A549 (cell line): ENCODE measurements at regions not wholly inside any gene's neighbourhood (a gene's known extent, or its start where the extent isn't known, plus 50 kb on each side); places are given as distances from the start of the nearest gene placed in this dataset.

Experiments
- CEBPB ChIP-seq, 2 experiments: fragments of >200 bp in 1 of 2; sonication (Bioruptor Twin) in 1 of 2; formaldehyde crosslinking in 1 of 2; IDR thresholded peaks; 2 replicates each; pipeline ENCODE4 v1.6.1; 2012 to 2016
- CTCF ChIP-seq: fragments of >200 bp; sonication (Bioruptor Twin); formaldehyde crosslinking; IDR thresholded peaks from 3 replicates; pipeline ENCODE4 v1.5.1; 2016
- FOSL2 ChIP-seq, 2 experiments: fragments of 450-650 bp in 1 of 2; fragments of >200 bp in 1 of 2; sonication (Bioruptor Twin) in 1 of 2; formaldehyde crosslinking; IDR thresholded peaks; 2 replicates each; pipeline versions ENCODE4 v1.5.0 to v1.6.1; 2016 to 2020; ENCODE audit warnings: mild to moderate bottlenecking in 1 of 2, moderate library complexity in 1 of 2
- POLR2A ChIP-seq: IDR thresholded peaks from 2 replicates; pipeline ENCODE4 v1.6.1; 2012; ENCODE audit warnings: mild to moderate bottlenecking, low read length
- REST ChIP-seq: fragments of 200-600 bp; sonication (generic); IDR thresholded peaks from 2 replicates; pipeline ENCODE4 v1.6.1; 2016; ENCODE audit warnings: antibody characterized with exemption, mild to moderate bottlenecking, moderate library complexity
- TF ChIP-seq, protein P1 (sequence below): IDR thresholded peaks from 2 replicates; pipeline ENCODE4 v1.6.1; 2012

GRCh38 chr3:124163689-124164088 is 171.8 kb upstream of the ROPN1 start:
- no peak for TF ChIP-seq CTCF
- TF ChIP-seq POLR2A: no peak
- no peak for TF ChIP-seq REST
- TF ChIP-seq, protein P1, sequence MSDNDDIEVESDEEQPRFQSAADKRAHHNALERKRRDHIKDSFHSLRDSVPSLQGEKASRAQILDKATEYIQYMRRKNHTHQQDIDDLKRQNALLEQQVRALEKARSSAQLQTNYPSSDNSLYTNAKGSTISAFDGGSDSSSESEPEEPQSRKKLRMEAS: no peak
- TF ChIP-seq CEBPB (IDR thresholded peaks at IDR 0.05): no peak
- TF ChIP-seq FOSL2 (IDR thresholded peaks at IDR 0.05): no peak
- TF ChIP-seq FOSL2 (CRISPR knock-in tag; IDR thresholded peaks at IDR 0.05): no peak
